Renal cortex interstitium (tissue), 11 donors: ENCODE measurements at regions not wholly inside any gene's neighbourhood (a gene's known extent, or its start where the extent isn't known, plus 50 kb on each side); places are given as distances from the start of the nearest gene placed in this dataset.
A peak's percentile ranks its signal among the peaks of the same experiment; 100 is the strongest.
"Not testable (repeated sequence)": the region's sequence is repeated elsewhere in the genome, so short reads cannot be mapped to it uniquely, and the experiment has no call there.

Experiments
- DNase-seq, 11 donors: peaks; one replicate each; pipeline ENCODE4 v3.0.0-alpha.2; 2013; ENCODE audit warnings: low read depth in 9 of 11, low spot score in 4 of 11; ENCODE audit errors: extremely low read depth in 1 of 11

DNA sequence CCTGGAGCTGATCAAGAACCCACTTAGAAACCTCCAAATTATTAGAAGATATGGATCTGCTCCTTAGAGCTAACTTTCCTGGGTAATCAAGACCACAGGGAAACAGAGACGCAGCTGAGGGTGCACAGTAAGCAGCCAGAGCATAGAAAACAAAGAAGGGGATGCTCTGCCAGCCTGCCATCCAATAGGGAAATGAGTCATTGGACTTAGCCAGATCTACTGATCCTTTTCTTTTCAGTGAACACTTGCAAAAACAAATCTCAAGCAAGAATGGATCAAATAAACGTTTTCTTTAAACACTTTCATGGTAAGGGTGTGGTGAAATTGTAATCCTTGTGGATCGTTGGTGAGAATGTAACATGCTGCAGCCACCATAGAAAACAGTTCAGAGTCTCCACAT, 474.0 kb downstream of the LTN1 start:
- DNase-seq = no peak

DNA sequence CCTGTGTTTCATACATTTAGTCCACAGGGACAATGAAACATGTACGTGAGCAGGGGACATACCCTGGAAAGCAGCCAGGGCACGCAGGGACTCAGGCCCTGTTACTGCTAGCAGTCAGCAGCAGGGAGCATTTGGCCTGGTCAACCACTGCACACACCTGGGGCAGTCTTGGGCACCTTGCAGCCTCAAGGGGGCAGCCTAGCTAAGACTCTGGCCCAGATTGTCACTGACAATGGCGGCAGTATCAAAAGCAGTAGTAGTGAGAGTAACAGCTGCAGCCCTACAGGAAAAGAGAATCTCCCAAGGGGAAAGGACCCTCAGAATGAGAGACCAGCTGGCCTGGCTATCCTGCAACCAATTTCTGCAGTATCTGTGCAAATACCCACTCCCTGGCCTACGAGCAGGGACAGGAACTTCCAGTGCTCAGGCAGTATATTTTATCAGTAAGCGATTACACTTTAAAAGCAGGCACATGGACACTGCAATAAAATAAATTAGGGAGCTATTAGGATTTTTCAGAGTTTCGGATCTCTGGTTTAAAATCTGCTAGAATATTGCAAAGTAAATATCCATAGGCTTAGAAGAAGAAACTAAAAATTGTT, 475.6 kb downstream of the LTN1 start:
- peak in 6 of 11 donors; percentile 29 to 46 (median 37) for DNase-seq

DNA sequence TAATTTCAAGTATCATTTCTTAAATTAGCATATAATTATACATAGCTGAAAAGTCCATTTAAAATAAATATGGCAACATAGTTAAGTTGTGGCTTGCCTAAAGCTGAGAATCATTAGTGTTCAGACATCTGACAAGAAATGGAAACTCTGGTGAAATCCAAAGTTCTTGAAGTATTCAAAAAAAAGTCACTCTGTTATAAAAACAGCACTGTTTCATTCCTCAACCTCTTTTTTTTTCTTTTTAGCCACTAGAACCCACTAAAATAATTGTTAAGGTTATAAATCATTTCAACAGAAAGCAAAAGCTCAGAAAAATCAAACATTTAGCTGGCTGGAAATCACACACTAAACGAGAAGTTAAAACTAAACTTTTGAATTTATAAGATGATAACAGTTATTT, 476.7 kb downstream of the LTN1 start:
- DNase-seq = no peak

DNA sequence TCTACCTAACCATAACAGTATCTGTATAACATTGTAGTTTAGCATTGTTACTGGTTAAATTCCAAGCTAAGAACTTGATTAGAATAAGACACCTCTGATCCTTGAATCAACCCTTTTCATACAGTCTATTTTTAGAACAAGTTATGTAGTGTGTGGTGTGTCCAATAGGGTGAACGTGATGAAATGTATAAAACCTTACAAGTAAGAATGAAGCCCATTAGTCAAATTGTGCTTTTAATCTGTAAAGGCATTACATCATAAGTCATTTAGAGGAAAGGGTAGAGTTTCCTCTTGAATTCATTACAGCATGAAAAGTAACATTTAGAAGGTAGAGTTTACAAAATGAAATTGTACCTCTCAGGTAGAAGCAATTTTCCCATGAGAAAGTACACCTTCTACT, 479.2 kb downstream of the LTN1 start:
- no peak for DNase-seq

DNA sequence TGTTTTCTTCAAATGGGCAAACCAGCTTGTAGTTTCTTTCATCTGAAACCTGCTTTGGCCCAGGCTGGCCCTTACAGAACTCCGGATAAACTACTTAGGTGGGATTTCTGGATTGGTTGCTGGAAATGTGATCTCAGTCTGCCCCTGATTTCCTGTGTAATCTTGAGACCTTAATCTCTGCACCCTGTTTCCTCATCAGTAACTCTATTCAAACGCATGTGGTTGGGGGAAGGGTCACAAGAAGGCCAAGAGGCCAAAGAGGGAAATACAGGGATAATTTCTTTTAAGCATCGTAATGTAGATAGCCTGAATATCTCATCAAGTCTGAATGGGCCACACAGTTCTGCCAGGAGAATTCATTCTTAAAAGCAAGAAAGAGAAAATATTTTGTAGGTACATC, 483.6 kb downstream of the LTN1 start:
- no peak for DNase-seq

DNA sequence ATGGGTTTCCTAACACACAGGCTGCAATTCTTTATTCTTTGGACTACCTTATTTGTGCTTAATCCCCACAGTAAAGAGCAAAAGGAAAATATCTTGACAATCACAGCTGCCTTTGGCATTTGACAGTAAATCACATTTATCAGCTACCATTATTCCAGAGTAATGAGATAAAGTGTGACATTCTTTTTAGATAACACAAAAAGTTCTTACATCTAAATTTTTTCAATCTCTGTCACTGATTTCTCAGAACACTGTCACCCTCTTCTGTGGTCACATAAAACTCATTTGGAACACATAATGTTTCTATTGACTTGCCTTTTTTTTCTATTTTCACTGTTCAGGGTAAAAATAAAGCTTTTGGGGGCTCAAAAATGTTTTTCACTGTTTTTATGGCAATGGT, 484.6 kb downstream of the LTN1 start:
- DNase-seq = no peak

DNA sequence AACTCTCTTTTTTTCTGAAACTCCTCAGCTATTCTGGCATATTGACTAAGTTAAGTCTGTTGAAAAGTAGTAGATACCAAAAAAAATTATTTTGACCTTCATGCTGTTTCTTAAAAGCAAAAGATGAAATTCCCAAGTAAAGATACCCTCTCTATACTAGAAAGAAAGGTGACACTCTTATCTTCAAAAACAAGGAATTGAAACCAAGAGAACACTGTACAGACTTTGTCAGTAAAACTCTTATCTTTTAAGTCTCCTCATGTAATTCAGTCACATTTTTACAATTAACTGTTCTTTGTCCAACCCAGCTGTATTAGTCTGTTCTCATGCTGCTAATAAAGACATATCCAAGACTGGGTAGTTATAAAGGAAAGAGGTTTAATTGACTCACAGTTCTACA, 496.2 kb downstream of the LTN1 start:
- no peak for DNase-seq

DNA sequence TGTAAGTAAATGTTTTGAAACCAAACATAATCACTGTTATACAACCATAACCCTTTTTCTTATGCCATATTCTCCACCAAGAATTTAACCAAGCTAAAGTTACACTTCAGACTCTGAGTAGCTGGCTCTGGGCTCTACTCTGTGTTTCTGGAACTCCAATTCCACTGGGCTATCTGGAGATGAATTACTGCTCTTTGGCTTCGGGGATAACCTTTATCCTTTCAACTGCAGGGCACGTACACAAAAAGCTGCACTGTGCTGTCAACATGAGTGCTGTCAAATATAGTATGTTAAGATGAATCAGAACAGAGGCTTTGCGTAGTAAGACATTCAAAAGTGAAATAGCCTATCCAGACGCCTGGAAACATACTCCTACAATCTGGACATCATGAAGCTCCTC, 500.6 kb downstream of the LTN1 start:
- DNase-seq = no peak

DNA sequence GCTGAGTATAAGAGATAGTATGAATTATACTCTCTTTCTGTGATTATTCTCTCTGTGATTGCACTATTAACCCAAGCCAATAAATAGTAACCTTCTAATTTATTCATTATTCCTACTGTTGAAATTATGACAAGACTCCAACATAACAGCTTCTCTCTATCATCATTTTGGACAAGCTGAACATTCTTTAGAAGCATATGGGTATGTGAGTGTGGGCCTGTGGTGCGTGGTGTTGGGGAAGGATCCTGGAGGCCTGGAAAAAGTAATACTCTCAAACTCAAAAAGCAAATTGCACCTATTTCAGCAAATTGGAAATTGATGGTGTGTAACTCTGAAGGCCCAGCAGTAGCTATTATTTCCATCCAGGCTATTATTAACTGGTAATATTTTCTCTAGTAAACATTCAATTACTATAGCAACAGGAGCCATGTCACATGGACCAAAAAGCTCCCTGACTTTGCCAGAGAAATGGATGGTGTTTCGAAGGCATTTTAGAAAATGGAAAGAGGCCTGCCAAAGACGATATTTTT, 502.8 kb downstream of the LTN1 start:
- DNase-seq = no peak

DNA sequence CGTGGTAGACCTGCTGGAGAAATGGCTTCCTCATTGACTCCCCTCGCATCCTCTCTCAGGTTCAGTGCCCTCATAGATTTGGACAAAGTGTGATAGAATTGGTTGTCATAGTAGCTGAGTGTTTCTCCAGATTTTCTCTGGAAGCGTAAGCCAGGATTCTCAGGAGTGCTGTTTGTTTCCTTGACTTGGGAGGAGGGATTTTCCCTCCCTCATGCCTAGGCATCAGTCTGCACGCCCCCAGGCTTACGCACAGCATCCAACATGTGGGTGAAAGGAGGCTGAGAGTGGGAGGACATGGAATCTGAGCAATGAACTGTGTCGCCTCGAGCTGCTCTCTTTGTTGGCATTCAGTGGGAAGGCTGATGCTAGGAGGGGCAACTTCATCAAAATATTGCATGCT, 503.5 kb downstream of the LTN1 start:
- no peak for DNase-seq

DNA sequence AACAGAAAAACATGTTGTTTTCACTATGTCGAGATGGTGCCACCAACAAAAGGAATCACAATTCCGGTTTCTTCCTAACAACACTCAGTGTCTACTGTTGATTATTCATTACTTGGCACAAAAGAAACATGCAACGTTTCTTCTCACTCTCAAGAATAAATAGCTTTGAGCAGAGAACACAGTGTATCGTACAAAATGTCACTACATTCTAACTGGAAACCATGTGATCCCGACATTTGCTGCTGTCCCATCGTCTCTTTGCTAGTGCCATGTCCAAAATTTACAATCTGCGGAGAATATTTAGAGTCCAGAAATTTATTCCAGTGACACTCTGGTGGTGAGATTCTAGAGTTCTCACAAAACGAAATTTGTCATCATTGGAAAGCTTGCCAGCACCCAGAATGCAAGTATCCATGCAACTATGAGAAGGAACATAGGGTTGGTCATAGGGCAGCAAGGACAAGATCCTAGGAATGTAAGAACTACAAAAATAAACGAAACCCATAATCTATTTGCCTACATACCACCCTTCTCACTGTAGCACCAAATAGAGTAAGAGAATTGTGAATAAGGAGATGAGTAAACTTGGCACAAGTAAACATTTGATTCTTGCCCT, 505.1 kb downstream of the LTN1 start:
- DNase-seq = no peak

DNA sequence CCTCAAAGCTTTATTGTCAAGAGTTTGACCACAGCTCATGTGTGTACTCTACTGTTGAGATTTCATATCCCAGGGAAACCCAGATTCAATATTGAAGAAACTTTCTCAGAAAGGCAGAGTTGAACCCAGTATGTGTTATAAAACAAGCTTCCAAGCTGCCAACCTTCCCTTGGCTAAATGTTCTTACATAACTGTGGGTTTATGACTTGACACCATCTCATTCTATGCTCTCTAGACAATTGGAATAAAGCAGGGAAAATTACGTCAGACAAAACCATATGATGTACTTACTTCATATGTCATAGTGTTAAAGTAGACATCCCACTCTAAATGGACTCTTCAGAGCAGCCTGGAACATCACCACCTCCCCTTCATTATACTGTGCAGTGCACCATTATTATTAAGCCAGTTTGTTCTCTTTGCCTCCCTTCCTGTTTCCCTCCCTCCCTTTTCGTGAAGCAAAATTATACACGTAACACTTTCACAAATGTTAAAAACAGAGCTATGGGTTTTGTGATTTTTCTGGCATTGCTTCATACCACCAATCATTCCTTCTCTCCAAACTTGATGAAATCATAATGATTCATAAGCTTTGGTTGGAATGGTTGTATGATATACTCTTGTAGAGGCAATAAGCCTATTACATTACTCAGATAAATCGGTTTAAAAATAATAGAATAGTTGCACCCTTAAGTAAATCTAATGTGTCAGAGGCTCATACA, 507.2 kb downstream of the LTN1 start:
- DNase-seq = no peak

DNA sequence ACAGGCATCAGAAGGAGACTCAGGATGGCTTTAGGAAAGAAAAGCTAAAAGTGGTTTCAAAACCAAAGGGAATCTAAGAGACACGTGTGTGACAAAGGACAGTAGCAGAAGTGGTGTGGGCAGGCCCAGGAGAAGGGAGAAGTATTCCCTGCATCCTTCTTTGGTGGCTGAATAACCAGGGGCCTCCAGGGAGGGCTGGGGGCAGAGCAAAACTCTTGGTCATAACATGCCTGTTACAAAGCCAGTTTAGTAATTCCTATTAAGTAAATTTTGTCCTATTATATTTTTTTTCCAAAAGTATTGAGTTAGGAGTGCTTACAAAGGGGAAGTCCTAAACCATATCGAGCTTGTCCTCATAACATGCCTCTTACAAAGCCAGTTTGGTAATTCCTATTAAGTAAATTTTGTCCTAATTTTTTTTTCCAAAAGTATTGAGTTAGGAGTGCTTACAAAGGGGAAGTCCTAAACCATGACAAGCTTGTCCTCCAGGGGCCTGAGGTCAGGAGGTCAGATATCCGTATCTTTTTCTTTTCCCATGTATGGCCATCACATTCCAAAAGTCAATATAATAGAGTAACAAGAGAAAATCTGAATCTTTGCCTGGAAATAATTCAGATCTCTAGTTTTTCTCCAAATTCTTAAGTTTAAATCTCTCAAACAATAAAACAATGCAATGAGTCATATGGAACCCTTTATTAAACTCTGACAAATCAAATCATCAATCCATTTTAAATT, 509.2 kb downstream of the LTN1 start:
- DNase-seq = no peak

DNA sequence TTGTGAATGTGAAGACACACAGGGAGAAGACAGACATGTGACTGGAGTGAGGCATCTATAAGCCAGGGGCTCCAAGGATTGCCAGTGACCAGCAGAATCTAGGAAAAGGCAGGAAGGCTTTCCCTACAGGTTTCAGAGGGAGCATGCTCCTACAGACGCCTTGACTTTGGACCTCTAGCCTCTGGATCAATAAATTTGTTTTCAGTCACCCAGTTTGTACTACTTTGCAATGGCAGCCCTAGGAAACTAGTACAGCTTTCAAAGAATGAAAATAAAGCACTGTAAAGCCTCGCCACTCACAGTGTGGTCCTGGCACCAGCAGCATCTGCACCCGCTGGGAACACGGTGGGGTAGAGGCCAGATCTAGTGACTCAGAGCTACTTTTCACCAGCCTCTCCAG, 510.0 kb downstream of the LTN1 start:
- DNase-seq = no peak

DNA sequence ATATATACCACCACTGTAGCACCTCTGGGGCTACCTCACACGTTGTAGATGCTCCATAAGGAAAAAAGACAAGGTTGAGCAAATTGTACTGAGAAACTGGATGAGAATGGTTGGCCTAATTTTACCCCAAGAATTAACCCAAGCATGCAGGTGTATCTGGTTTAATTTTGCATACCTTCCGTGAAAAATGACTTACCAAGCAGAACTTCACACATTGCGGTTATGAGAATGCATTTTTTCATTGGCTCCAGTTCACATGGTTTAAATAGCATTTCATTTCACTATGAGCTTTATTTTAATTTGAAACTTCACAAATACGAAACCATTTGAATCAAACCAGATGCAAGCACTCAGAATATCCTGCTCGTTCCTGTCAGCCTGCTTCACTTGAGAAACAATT, 512.2 kb downstream of the LTN1 start:
- no peak for DNase-seq

DNA sequence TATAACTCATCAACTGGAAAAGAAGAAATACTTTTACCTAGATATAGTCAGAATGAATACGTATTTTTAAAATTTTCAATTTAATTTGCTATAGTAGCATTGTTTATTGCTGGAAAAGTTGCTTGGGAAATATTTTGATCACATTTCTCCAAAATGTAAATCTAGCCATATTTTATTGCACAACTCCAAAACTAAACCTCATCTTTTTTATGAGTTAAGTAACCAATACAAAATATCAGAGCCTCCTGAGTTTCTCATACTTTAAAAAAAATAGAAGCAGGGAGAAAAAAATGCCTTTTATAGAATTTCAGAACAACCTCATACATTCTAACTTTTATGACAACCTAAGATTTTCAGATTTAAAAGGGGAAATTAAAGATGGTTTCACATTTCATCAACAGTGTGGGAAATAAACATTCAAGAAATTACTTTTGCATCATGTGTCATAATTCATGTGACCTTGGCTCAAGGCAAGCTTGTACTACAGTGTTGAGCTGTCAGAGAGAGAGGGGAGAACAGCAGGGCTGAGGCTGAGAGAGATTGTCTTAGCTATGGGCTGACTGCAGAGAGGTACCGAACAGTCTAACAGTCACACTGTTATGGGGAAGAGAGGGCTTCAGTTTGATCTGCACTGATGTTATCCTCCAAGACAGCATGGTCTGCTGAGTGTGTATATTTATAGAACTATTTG, 519.0 kb downstream of the LTN1 start:
- no peak for DNase-seq

DNA sequence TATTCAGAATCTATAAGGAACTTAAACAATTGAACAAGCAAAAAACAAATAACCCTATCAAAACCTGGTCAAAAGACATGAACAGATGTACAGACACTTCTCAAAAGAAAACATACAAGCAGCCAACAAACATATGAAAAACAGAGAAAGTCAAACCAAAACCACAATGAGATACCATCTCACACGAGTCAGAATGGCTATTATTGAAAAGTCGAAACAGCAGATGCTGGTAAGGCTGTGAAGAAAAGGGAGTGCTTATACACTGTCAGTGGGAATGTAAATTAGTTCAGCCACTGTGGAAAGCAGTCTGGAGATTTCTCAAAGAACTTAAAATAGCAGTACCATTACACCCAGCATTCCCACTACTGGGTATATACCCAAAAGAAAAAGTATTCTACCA, 520.1 kb downstream of the LTN1 start:
- not testable (repeated sequence) for DNase-seq

DNA sequence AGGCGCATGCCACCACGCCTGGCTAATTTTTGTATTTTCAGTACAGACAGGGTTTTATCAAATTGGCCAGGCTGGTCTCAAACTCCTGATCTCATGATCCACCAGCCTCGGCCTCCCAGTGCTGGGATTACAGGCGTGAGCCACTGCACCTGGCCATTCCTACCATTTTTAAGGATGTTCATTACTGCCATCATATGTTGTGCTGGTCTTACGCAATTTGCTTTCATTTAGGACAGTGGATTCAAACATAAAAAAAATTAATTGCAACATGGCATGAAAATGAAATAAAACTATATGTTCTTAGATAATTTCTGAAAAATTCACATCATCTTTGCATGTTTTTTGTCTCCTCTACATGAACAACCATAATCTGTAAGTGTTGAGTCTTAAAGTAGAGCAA, 527.7 kb downstream of the LTN1 start:
- DNase-seq = no peak

DNA sequence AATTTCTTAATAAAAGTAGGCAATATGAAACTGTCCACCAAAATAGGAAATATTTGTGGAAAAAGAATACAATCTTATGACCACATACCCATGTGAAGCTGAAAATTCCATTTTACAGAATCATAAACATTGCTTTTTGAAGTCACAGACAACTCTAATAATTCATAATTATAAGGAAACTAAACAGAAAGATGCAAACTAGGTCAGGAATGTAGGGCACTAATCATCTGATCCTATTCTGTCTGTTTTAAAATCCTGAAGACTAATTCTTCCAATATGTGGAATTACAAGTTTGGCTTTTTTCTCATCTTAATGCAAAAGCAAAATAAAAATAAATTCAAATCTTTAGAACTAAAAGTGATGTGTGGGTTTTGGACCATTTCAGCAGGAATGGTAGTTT, 528.6 kb downstream of the LTN1 start:
- no peak for DNase-seq
